ENCODE measurements at regions not wholly inside any gene's neighbourhood (a gene's known extent, or its start where the extent isn't known, plus 50 kb on each side); places are given as distances from the start of the nearest gene placed in this dataset.
"Not testable (repeated sequence)": the region's sequence is repeated elsewhere in the genome, so short reads cannot be mapped to it uniquely, and the experiment has no call there.

DNA sequence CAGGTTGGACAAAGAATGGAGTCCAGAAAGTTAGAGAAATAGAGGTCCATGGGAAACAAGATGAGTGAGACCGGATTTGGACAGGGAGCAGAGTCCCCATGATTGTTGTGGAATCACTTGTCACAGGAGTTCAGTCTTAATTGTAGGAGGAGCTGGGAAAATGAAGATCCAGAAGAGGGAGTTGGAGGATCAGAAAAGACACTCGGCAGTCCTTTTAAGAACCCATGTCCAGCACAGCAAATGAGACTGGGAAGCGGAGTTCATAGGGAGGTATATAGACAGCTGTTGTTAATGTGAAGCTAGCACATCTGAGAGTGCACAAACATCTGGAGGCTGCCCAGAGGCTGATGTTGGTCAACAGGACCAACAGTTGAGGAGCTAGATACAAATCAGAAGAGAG, 111.4 kb upstream of the RXFP1 start:
- Histone ChIP-seq H3K27ac (ENCODE audit: extremely low read depth, low read depth, low read length) (no peak overlapping the region), H3K9me3 (ENCODE audit: control insufficient read depth, insufficient read depth, low read depth, low read length) (no peaks in the 10 kb centered on the region), H3K4me3 (ENCODE audit: low read depth, low read length) (no peak overlapping the region), H3K36me3 (ENCODE audit: control insufficient read depth in 2 of 2, insufficient read depth in 1 of 2, low read length in 2 of 2) (no peaks in the 10 kb centered on the region), H3K4me1 (ENCODE audit: control insufficient read depth, insufficient read depth, low read length) (no peaks in the 10 kb centered on the region)
- CTCF ChIA-PET: interaction anchor here (0.6 kb wide), 1 partner anchor 221 kb away, joined by 4 read pairs; no protein-coding TSS in a partner anchor
- TF ChIP-seq ZNF157 (tag by site-specific recombination; IDR thresholded peaks at IDR 0.05): no peak
- TF ChIP-seq ZNF654 (tag by site-specific recombination; IDR thresholded peaks at IDR 0.05; ENCODE audit: low read depth): 0 out of 2 replicates have a peak, but pooled peaks have one; percentile 10
- POLR2A ChIA-PET: no interaction called here

DNA sequence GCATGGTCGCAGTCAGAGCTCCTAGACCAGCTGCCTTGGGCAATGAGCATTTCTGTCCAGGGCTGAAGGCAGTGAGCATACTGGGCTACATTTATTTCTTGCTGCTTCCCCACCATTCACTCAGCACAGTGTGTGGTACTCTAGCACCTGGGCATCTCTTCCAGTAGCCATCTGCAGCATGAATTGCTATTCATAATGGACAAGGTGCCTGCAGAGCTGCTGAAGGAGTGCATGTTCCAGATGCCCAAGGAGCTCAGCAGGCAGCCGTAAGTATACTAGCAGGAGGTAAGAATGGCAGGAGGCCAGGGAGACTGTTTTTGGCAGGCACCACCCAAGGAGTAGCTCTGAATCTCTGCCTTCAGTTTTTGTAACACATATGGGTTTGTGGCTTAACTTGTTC, 110.4 kb upstream of the RXFP1 start:
- CTCF ChIA-PET: interaction anchor here (0.7 kb wide), 1 partner anchor 893 kb away, joined by 3 read pairs; no protein-coding TSS in a partner anchor
- Histone ChIP-seq H3K9me3 (ENCODE audit: control insufficient read depth, insufficient read depth, low read depth, low read length) (no peaks in the 10 kb centered on the region), H3K4me1 (ENCODE audit: control insufficient read depth, insufficient read depth, low read length) (no peaks in the 10 kb centered on the region), H3K27ac (ENCODE audit: extremely low read depth, low read depth, low read length) (no peak overlapping the region), H3K4me3 (ENCODE audit: low read depth, low read length) (no peak overlapping the region), H3K36me3 (ENCODE audit: control insufficient read depth in 2 of 2, insufficient read depth in 1 of 2, low read length in 2 of 2) (no peaks in the 10 kb centered on the region)
- TF ChIP-seq KLF17 (tag by site-specific recombination; IDR thresholded peaks at IDR 0.05) (no peak), TRIM28 (IDR thresholded peaks at IDR 0.05; ENCODE audit: borderline replicate concordance, low read length) (no peak), ZIC2 (tag by site-specific recombination; IDR thresholded peaks at IDR 0.05) (peak; percentile 56)
- POLR2A ChIA-PET: no interaction called here

- POLR2A ChIA-PET; H3K36me3 ChIP-seq (ENCODE audit: control insufficient read depth in 2 of 2, insufficient read depth in 1 of 2, low read length in 2 of 2); H3K4me1 ChIP-seq (ENCODE audit: control insufficient read depth, insufficient read depth, low read length); H3K4me3 ChIP-seq (ENCODE audit: low read depth, low read length); H3K9me3 ChIP-seq (ENCODE audit: control insufficient read depth, insufficient read depth, low read depth, low read length); H3K27ac ChIP-seq (ENCODE audit: extremely low read depth, low read depth, low read length): not testable (repeated sequence)
- CTCF ChIA-PET: interaction anchor here (0.6 kb wide), 2 partner anchors 23 to 398 kb away, joined by 3 to 4 read pairs; no protein-coding TSS in a partner anchor
Observed at GRCh38 chr4:158418679-158419078, 103.0 kb upstream of the RXFP1 start.

DNA sequence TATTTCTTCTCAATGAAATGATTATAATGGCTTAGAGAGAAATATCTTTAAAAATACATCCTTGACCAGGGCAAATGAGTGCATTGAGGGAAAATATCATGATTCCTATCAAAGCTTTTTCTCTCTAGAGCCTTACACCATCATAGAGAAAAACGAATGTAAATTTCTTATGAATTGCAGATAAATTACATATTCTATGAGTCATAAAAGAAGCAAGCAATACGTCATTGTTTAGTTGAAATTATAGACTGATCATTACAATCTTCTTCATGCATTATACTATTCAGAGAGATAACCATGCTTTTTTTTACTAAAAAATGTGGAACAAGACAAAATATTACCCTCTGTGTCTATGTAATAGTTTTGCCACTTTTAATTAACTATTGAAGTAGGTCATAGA, 100.9 kb upstream of the RXFP1 start:
- no peak overlapping the region for H3K4me3 ChIP-seq (ENCODE audit: low read depth, low read length)
- CTCF ChIA-PET: no interaction called here
- POLR2A ChIA-PET: no interaction called here

More for the DNA sequence above, 100.9 kb upstream of the RXFP1 start:
- H3K27ac ChIP-seq (ENCODE audit: extremely low read depth, low read depth, low read length): no peak overlapping the region
- no peaks in the 10 kb centered on the region for H3K9me3 ChIP-seq (ENCODE audit: control insufficient read depth, insufficient read depth, low read depth, low read length)
- no peak for TF ChIP-seq ZNF747 (tag by site-specific recombination; IDR thresholded peaks at IDR 0.05)
- TF ChIP-seq ZNF132 (tag by site-specific recombination; IDR thresholded peaks at IDR 0.05; ENCODE audit: borderline replicate concordance): no peak
- TF ChIP-seq ZNF530 (tag by site-specific recombination; IDR thresholded peaks at IDR 0.05; ENCODE audit: low read depth): no peak
- TF ChIP-seq, protein P1, sequence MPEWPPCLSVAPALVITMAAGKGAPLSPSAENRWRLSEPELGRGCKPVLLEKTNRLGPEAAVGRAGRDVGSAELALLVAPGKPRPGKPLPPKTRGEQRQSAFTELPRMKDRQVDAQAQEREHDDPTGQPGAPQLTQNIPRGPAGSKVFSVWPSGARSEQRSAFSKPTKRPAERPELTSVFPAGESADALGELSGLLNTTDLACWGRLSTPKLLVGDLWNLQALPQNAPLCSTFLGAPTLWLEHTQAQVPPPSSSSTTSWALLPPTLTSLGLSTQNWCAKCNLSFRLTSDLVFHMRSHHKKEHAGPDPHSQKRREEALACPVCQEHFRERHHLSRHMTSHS (tag by site-specific recombination; IDR thresholded peaks at IDR 0.05): no peak
- no peak for TF ChIP-seq ZNF521 (tag by site-specific recombination; IDR thresholded peaks at IDR 0.05)
- TF ChIP-seq ZNF776 (tag by site-specific recombination; IDR thresholded peaks at IDR 0.05; ENCODE audit: borderline replicate concordance): no peak
- no peak for TF ChIP-seq RBAK (tag by site-specific recombination; IDR thresholded peaks at IDR 0.05)
- TF ChIP-seq ZNF513 (tag by site-specific recombination; IDR thresholded peaks at IDR 0.05): no peak
- TF ChIP-seq ZBTB7A (tag by site-specific recombination; IDR thresholded peaks at IDR 0.05; ENCODE audit: low read depth): no peak
- no peak for TF ChIP-seq GLI2 (tag by site-specific recombination; IDR thresholded peaks at IDR 0.05; ENCODE audit: borderline replicate concordance, low read depth)
- TF ChIP-seq ZNF585B (tag by site-specific recombination; IDR thresholded peaks at IDR 0.05): no peak
- TF ChIP-seq, protein P2, sequence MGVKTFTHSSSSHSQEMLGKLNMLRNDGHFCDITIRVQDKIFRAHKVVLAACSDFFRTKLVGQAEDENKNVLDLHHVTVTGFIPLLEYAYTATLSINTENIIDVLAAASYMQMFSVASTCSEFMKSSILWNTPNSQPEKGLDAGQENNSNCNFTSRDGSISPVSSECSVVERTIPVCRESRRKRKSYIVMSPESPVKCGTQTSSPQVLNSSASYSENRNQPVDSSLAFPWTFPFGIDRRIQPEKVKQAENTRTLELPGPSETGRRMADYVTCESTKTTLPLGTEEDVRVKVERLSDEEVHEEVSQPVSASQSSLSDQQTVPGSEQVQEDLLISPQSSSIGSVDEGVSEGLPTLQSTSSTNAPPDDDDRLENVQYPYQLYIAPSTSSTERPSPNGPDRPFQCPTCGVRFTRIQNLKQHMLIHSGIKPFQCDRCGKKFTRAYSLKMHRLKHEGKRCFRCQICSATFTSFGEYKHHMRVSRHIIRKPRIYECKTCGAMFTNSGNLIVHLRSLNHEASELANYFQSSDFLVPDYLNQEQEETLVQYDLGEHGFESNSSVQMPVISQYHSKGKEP (tag by site-specific recombination; IDR thresholded peaks at IDR 0.05): no peak
- no peaks in the 10 kb centered on the region for H3K4me1 ChIP-seq (ENCODE audit: control insufficient read depth, insufficient read depth, low read length)
- H3K36me3 ChIP-seq (ENCODE audit: control insufficient read depth in 2 of 2, insufficient read depth in 1 of 2, low read length in 2 of 2): no peaks in the 10 kb centered on the region
